Mesothelial cell of epicardium (in vitro differentiated cells): ENCODE measurements at regions not wholly inside any gene's neighbourhood (a gene's known extent, or its start where the extent isn't known, plus 50 kb on each side); places are given as distances from the start of the nearest gene placed in this dataset.

ENCODE experiments used
- DNase-seq, 2 experiments: peaks; one replicate each; pipeline ENCODE4 v3.0.0; 2021; ENCODE audit warnings: low spot score in 2 of 2; ENCODE audit not compliant: unreplicated experiment in 2 of 2
- H3K27ac Mint-ChIP-seq: 2 replicates; pipeline ENCODE4 v1.8.0; 2021; ENCODE audit warnings: mixed read lengths
- H3K27me3 Mint-ChIP-seq: 2 replicates; pipeline ENCODE4 v1.8.0; 2021; ENCODE audit warnings: low read depth, mixed read lengths
- H3K36me3 Mint-ChIP-seq: 2 replicates; pipeline ENCODE4 v1.8.0; 2021; ENCODE audit warnings: mixed read lengths
- H3K4me1 Mint-ChIP-seq: 2 replicates; pipeline ENCODE4 v1.8.0; 2021; ENCODE audit warnings: mixed read lengths
- H3K4me3 Mint-ChIP-seq: 2 replicates; pipeline ENCODE4 v1.8.0; 2021; ENCODE audit warnings: mild to moderate bottlenecking, moderate library complexity, mixed read lengths
- H3K9me3 Mint-ChIP-seq: 2 replicates; pipeline ENCODE4 v1.8.0; 2021; ENCODE audit warnings: mixed read lengths
- CTCF ChIP-seq: fragments of 200-600 bp; sonication (generic); IDR thresholded peaks from one replicate; pipeline ENCODE4 v1.5.0; 2021; ENCODE audit warnings: antibody characterized with exemption; ENCODE audit not compliant: unreplicated experiment

GRCh38 chr6:22651731-22652130 is 82.4 kb downstream of the HDGFL1 start:
- H3K27ac Mint-ChIP-seq, result no peak overlapping the region
- H3K9me3 Mint-ChIP-seq, result no peaks in the 10 kb centered on the region
- no peak for DNase-seq
- no peaks in the 10 kb centered on the region for H3K36me3 Mint-ChIP-seq
- peaks cover 22% of the 10 kb centered on the region for H3K4me1 Mint-ChIP-seq
- no peaks in the 10 kb centered on the region for H3K27me3 Mint-ChIP-seq
- no peak overlapping the region for H3K4me3 Mint-ChIP-seq
- TF ChIP-seq CTCF, result no peak

GRCh38 chr6:22653980-22654610 is 84.7 kb downstream of the HDGFL1 start:
- H3K36me3 Mint-ChIP-seq, result no peaks in the 10 kb centered on the region
- no peaks in the 10 kb centered on the region for H3K27me3 Mint-ChIP-seq
- no peak for DNase-seq
- peaks cover 33% of the 10 kb centered on the region for H3K4me1 Mint-ChIP-seq
- no peak for TF ChIP-seq CTCF
- no peaks in the 10 kb centered on the region for H3K9me3 Mint-ChIP-seq
- no peak overlapping the region for H3K4me3 Mint-ChIP-seq
- peak overlapping the region; percentile 63 for H3K27ac Mint-ChIP-seq

GRCh38 chr6:22656706-22657351 is 87.5 kb downstream of the HDGFL1 start:
- H3K9me3 Mint-ChIP-seq, result no peaks in the 10 kb centered on the region
- no peak for DNase-seq
- no peaks in the 10 kb centered on the region for H3K27me3 Mint-ChIP-seq
- H3K27ac Mint-ChIP-seq, result peak overlapping the region; percentile 44
- no peak for TF ChIP-seq CTCF
- peaks cover 42% of the 10 kb centered on the region for H3K4me1 Mint-ChIP-seq
- H3K4me3 Mint-ChIP-seq, result no peak overlapping the region
- H3K36me3 Mint-ChIP-seq, result no peaks in the 10 kb centered on the region

GRCh38 chr6:22657352-22657980 is 88.1 kb downstream of the HDGFL1 start:
- Mint-ChIP-seq H3K4me3 (no peak overlapping the region), H3K9me3 (peaks cover 1% of the 10 kb centered on the region), H3K36me3 (no peaks in the 10 kb centered on the region), H3K27ac (peak overlapping the region; percentile 74), H3K27me3 (no peaks in the 10 kb centered on the region), H3K4me1 (peaks cover 42% of the 10 kb centered on the region)
- no peak for DNase-seq
- TF ChIP-seq CTCF, result no peak

GRCh38 chr6:22658183-22658582 is 88.8 kb downstream of the HDGFL1 start:
- DNase-seq, result no peak
- peaks cover 42% of the 10 kb centered on the region for H3K4me1 Mint-ChIP-seq
- no peak for TF ChIP-seq CTCF
- H3K27me3 Mint-ChIP-seq, result no peaks in the 10 kb centered on the region
- H3K36me3 Mint-ChIP-seq, result no peaks in the 10 kb centered on the region
- no peak overlapping the region for H3K4me3 Mint-ChIP-seq
- peaks cover 7% of the 10 kb centered on the region for H3K9me3 Mint-ChIP-seq
- H3K27ac Mint-ChIP-seq, result peak overlapping the region; percentile 74
